Stomach (tissue), 4 donors: ENCODE measurements at regions not wholly inside any gene's neighbourhood (a gene's known extent, or its start where the extent isn't known, plus 50 kb on each side); places are given as distances from the start of the nearest gene placed in this dataset.

Source experiments
- CTCF ChIP-seq, 7 experiments: fragments of 450-650 bp in 4 of 7; fragments of 200-600 bp in 3 of 7; sonication (generic) in 3 of 7; IDR thresholded peaks; one replicate each; pipeline ENCODE4 v1.5.1; 2016 to 2019; ENCODE audit warnings: antibody characterized with exemption in 7 of 7, control low read depth in 2 of 7, mild to moderate bottlenecking in 1 of 7
- POLR2A ChIP-seq, 4 donors: fragments of 450-650 bp; IDR thresholded peaks; one replicate each; pipeline ENCODE4 v1.6.1; 2016; ENCODE audit warnings: antibody characterized with exemption in 4 of 4, control low read depth in 2 of 4, mild to moderate bottlenecking in 1 of 4, moderate library complexity in 1 of 4
- POLR2AphosphoS5 ChIP-seq, 3 donors: sonication (generic); formaldehyde crosslinking; IDR thresholded peaks; one replicate each; pipeline ENCODE4 v1.6.1; 2016; ENCODE audit warnings: antibody characterized with exemption in 3 of 3

GRCh38 chr7:47188653-47189315 lies 393.1 kb downstream of the TNS3 start:
- TF ChIP-seq POLR2A (IDR thresholded peaks at IDR 0.05) (no peak), CTCF (IDR thresholded peaks at IDR 0.05) (no peak), POLR2AphosphoS5 (IDR thresholded peaks at IDR 0.05) (no peak)
